K562 (cell line): ENCODE measurements at regions not wholly inside any gene's neighbourhood (a gene's known extent, or its start where the extent isn't known, plus 50 kb on each side); places are given as distances from the start of the nearest gene placed in this dataset.

Source experiments
- CCNT2 ChIP-seq: IDR thresholded peaks from 2 replicates; pipeline ENCODE4 v1.6.1; 2011; ENCODE audit warnings: borderline replicate concordance, low read depth, mild to moderate bottlenecking, moderate library complexity, mixed read lengths, low read length; ENCODE audit not compliant: insufficient read length; ENCODE audit errors: extremely low read depth
- FOXM1 ChIP-seq, 2 experiments: fragments of 450-650 bp in 1 of 2; sonication (generic) in 1 of 2; formaldehyde crosslinking in 1 of 2; IDR thresholded peaks; 2 replicates each; pipeline versions ENCODE4 v1.6.1 to v1.9.0; 2017 to 2022; ENCODE audit warnings: low read depth in 2 of 2, mild to moderate bottlenecking in 2 of 2, missing genetic modification reagents in 1 of 2, moderate library complexity in 1 of 2
- MLLT1 ChIP-seq, 2 experiments: fragments of 450-650 bp; IDR thresholded peaks; 2 replicates each; pipeline ENCODE4 v1.6.1; 2016
- MNT ChIP-seq, 2 experiments: fragments of 450-650 bp; conservative IDR thresholded peaks; 2 replicates each; pipeline ENCODE4 v1.6.1; 2017; ENCODE audit warnings: mild to moderate bottlenecking in 2 of 2, moderate library complexity in 2 of 2
- NR2C1 ChIP-seq, 2 experiments: fragments of 450-650 bp; IDR thresholded peaks; 2 replicates each; pipeline ENCODE4 v1.6.1; 2017; ENCODE audit warnings: mild to moderate bottlenecking in 2 of 2, antibody characterized with exemption in 1 of 2, inconsistent platforms in 1 of 2, missing compliant biosample characterization in 1 of 2, missing genetic modification characterization in 1 of 2
- NR4A1 ChIP-seq, 2 experiments: fragments of 250-450 bp in 1 of 2; fragments of 450-650 bp in 1 of 2; sonication (Bioruptor Pico) in 1 of 2; IDR thresholded peaks; 2 replicates each; pipeline versions ENCODE4 v1.4.0 to v1.6.1; 2016 to 2020; ENCODE audit warnings: mild to moderate bottlenecking in 2 of 2, missing compliant biosample characterization in 1 of 2, missing genetic modification characterization in 1 of 2, moderate library complexity in 1 of 2
- PHB ChIP-seq: fragments of 250-450 bp; sonication (Bioruptor Pico); IDR thresholded peaks from 2 replicates; pipeline ENCODE4 v1.5.0; 2021
- POLR2AphosphoS5 ChIP-seq: IDR thresholded peaks from 2 replicates; pipeline ENCODE4 v1.6.1; 2011; ENCODE audit warnings: mild to moderate bottlenecking, low read depth, low read length, moderate library complexity; ENCODE audit not compliant: control insufficient read depth, insufficient read depth
- SUPT5H ChIP-seq: fragments of 450-650 bp; IDR thresholded peaks from 2 replicates; pipeline ENCODE4 v1.6.1; 2016
- TF ChIP-seq, protein P1 (sequence below): fragments of 450-650 bp; IDR thresholded peaks from 2 replicates; pipeline ENCODE4 v1.6.1; 2016; ENCODE audit warnings: antibody characterized with exemption

DNA sequence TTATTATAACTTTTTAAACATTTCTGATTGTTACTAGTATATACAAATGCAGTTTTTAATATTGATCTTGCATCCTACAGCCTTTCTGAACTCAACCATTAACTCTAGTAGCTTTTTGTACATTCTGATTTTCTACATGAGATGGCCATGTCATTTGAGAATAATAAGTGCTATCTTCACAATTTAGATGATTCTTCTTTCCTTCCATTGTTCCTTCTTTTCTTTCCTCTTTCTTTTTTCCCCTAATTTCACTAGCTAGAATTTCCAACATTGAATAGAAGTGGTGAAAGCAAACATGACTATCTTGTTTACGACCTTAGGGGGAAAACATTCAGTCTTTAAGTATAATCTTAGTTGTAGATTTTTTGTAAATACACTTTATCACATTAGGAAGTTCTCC, 128.2 kb upstream of the PRSS16 start (continued):
- TF ChIP-seq MNT (conservative IDR thresholded peaks at IDR 0.05) (0 out of 4 replicates have a peak, but pooled peaks of 1 of the 2 experiments have one; percentile 23), CCNT2 (no peak), MLLT1 (IDR thresholded peaks at IDR 0.05) (peak in 1 of 2 experiments; percentile 46; a peak in 1 of 4 replicates), POLR2AphosphoS5 (0 out of 2 replicates have a peak, but pooled peaks have one; percentile 34), NR4A1 (CRISPR knock-in tag; IDR thresholded peaks at IDR 0.05) (no peak), NR4A1 (tag; IDR thresholded peaks at IDR 0.05) (no peak), NR2C1 (IDR thresholded peaks at IDR 0.05) (no peak), NR2C1 (tag; IDR thresholded peaks at IDR 0.05) (no peak), PHB (CRISPR knock-in tag) (no peak), FOXM1 (IDR thresholded peaks at IDR 0.05; ENCODE audit: low read depth) (no peak), FOXM1 (CRISPR knock-in tag; IDR thresholded peaks at IDR 0.05; ENCODE audit: low read depth) (no peak), SUPT5H (peak; percentile 72; the same call in 1 of the 2 replicates)
- TF ChIP-seq, protein P1, sequence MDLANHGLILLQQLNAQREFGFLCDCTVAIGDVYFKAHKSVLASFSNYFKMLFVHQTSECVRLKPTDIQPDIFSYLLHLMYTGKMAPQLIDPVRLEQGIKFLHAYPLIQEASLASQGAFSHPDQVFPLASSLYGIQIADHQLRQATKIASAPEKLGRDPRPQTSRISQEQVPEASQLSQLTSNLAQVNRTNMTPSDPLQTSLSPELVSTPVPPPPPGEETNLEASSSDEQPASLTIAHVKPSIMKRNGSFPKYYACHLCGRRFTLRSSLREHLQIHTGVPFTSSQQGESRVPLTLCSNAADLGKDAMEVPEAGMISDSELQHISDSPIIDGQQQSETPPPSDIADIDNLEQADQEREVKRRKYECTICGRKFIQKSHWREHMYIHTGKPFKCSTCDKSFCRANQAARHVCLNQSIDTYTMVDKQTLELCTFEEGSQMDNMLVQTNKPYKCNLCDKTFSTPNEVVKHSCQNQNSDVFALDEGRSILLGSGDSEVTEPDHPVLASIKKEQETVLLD = no peak
